ENCODE measurements at regions not wholly inside any gene's neighbourhood (a gene's known extent, or its start where the extent isn't known, plus 50 kb on each side); places are given as distances from the start of the nearest gene placed in this dataset.

- DNase-seq (ENCODE audit: low spot score) = no peak
- in situ Hi-C loops (cut with MboI; ENCODE audit: low pct_unique_long_range_greater_than_20kb, low sequenced_read_pairs, unreplicated experiment) = no loop called here
These were observed 78.6 kb upstream of the GATA5 start for GRCh38 chr20:62554214-62554897.

GRCh38 chr20:62554898-62555641 is 79.3 kb upstream of the GATA5 start:
- in situ Hi-C loops (cut with MboI; ENCODE audit: low pct_unique_long_range_greater_than_20kb, low sequenced_read_pairs, unreplicated experiment) = no loop called here
- no peak for TF ChIP-seq CTCF (IDR thresholded peaks at IDR 0.05; ENCODE audit: extremely low read depth, insufficient read depth, missing control alignments)
- DNase-seq (ENCODE audit: low spot score) = no peak

More at GRCh38 chr20:62554214-62554897, 78.6 kb upstream of the GATA5 start:
- TF ChIP-seq CTCF (IDR thresholded peaks at IDR 0.05; ENCODE audit: extremely low read depth, insufficient read depth, missing control alignments) = no peak

GRCh38 chr20:62555642-62556420 is 80.0 kb upstream of the GATA5 start:
- in situ Hi-C loops (cut with MboI; ENCODE audit: low pct_unique_long_range_greater_than_20kb, low sequenced_read_pairs, unreplicated experiment) = no loop called here
- DNase-seq (ENCODE audit: low spot score) = no peak
- TF ChIP-seq CTCF (IDR thresholded peaks at IDR 0.05; ENCODE audit: extremely low read depth, insufficient read depth, missing control alignments) = no peak

GRCh38 chr20:62557462-62557861 is 81.7 kb upstream of the GATA5 start:
- in situ Hi-C loops (cut with MboI; ENCODE audit: low pct_unique_long_range_greater_than_20kb, low sequenced_read_pairs, unreplicated experiment) = no loop called here
- DNase-seq (ENCODE audit: low spot score) = no peak
- no peak for TF ChIP-seq CTCF (IDR thresholded peaks at IDR 0.05; ENCODE audit: extremely low read depth, insufficient read depth, missing control alignments)

- in situ Hi-C loops (cut with MboI; ENCODE audit: low pct_unique_long_range_greater_than_20kb, low sequenced_read_pairs, unreplicated experiment) = no loop called here
These were observed 82.2 kb upstream of the GATA5 start for GRCh38 chr20:62557999-62558408.

More at GRCh38 chr20:62557999-62558408, 82.2 kb upstream of the GATA5 start:
- DNase-seq (ENCODE audit: low spot score) = no peak
- TF ChIP-seq CTCF (IDR thresholded peaks at IDR 0.05; ENCODE audit: extremely low read depth, insufficient read depth, missing control alignments) = no peak

Data from GM13977 (cell line).